OCI-LY3 (cell line): ENCODE measurements at regions not wholly inside any gene's neighbourhood (a gene's known extent, or its start where the extent isn't known, plus 50 kb on each side); places are given as distances from the start of the nearest gene placed in this dataset.

Experiments
- EZH2phosphoT487 ChIP-seq: fragments of 200-600 bp; shearing (Covaris generic); IDR thresholded peaks from 2 replicates; pipeline ENCODE4 v1.6.1; 2018; ENCODE audit warnings: antibody characterized with exemption, mixed run types, low read depth
- TF ChIP-seq, protein P1 (sequence below): fragments of 200-600, 300-600 bp; sonication (generic); IDR thresholded peaks from 2 replicates; pipeline ENCODE4 v1.5.1; 2014; ENCODE audit warnings: antibody characterized with exemption, low read length, low read depth

DNA sequence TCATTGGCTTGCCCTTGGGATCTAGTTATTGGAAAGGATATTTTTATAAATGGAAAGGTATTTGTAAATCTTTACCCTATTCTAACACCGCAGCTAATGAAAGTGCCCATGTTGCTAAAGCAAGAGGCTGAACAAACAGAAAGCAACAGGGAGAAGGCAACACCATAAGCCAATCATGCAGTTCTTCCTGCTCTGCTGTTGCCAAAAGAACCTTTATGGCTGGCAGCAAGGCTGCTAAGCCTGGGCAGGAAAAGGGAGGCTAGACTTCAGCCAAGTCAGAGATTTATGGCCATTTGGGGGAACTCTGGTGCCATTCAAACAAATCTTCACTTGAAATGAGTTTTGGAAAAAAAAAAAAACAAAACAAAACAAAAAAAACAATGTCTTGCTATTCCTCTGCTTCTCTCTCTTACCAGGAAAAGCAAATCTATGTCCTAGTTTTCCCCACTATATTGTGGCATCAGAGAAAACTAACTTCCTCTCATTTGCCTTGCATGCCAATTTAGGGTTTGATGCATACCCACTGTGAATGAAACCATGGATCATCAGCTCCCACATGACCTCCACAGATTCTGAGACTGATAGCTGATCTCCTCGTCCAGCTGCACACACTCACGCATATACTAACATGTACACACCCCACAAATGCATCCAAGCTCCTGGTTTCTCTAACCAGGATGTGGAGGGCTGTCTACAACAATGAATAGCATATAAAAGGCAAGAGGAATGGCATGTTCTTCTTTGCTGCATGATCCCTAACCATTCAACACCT lies 179.3 kb downstream of the C1D start:
- TF ChIP-seq, protein P1, sequence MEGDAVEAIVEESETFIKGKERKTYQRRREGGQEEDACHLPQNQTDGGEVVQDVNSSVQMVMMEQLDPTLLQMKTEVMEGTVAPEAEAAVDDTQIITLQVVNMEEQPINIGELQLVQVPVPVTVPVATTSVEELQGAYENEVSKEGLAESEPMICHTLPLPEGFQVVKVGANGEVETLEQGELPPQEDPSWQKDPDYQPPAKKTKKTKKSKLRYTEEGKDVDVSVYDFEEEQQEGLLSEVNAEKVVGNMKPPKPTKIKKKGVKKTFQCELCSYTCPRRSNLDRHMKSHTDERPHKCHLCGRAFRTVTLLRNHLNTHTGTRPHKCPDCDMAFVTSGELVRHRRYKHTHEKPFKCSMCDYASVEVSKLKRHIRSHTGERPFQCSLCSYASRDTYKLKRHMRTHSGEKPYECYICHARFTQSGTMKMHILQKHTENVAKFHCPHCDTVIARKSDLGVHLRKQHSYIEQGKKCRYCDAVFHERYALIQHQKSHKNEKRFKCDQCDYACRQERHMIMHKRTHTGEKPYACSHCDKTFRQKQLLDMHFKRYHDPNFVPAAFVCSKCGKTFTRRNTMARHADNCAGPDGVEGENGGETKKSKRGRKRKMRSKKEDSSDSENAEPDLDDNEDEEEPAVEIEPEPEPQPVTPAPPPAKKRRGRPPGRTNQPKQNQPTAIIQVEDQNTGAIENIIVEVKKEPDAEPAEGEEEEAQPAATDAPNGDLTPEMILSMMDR: no peak
- no peak for TF ChIP-seq EZH2phosphoT487
